IPS-20b (cell line): ENCODE measurements at regions not wholly inside any gene's neighbourhood (a gene's known extent, or its start where the extent isn't known, plus 50 kb on each side); places are given as distances from the start of the nearest gene placed in this dataset.

Experiments used
- H3K27ac ChIP-seq: one replicate; pipeline ENCODE4 v1.5.1; 2013; ENCODE audit warnings: low read length
- H3K27me3 ChIP-seq: 2 replicates; pipeline ENCODE4 v1.6.1; 2013; ENCODE audit warnings: mild to moderate bottlenecking, low read length, inconsistent platforms; ENCODE audit not compliant: insufficient read depth
- H3K36me3 ChIP-seq: 2 replicates; pipeline ENCODE4 v1.6.1; 2013; ENCODE audit warnings: low read depth, mild to moderate bottlenecking, inconsistent platforms, low read length, moderate library complexity; ENCODE audit not compliant: insufficient read depth
- H3K4me1 ChIP-seq: 2 replicates; pipeline ENCODE4 v1.6.1; 2013; ENCODE audit warnings: mild to moderate bottlenecking, control low read depth, inconsistent platforms, low read length, moderate library complexity; ENCODE audit not compliant: insufficient read depth
- H3K4me3 ChIP-seq: 2 replicates; pipeline ENCODE4 v1.5.1; 2013; ENCODE audit warnings: mild to moderate bottlenecking, low read length, inconsistent platforms
- H3K9ac ChIP-seq: 2 replicates; pipeline ENCODE4 v1.6.1; 2013; ENCODE audit warnings: low read depth, mild to moderate bottlenecking, inconsistent platforms, low read length, moderate library complexity
- H3K9me3 ChIP-seq: 2 replicates; pipeline ENCODE4 v1.6.1; 2013; ENCODE audit warnings: mild to moderate bottlenecking, low read depth, low read length, inconsistent platforms; ENCODE audit not compliant: insufficient read depth

- Histone ChIP-seq H3K27me3 (no peaks in the 10 kb centered on the region), H3K36me3 (no peaks in the 10 kb centered on the region), H3K4me1 (peaks cover 4% of the 10 kb centered on the region; the same call in 1 of the 2 replicates), H3K4me3 (no peak overlapping the region), H3K9me3 (no peaks in the 10 kb centered on the region), H3K27ac (no peak overlapping the region), H3K9ac (no peak overlapping the region)
These were observed 547.6 kb upstream of the WWC1 start for GRCh38 chr5:167743695-167744464.

GRCh38 chr5:167745868-167746267, 545.6 kb upstream of the WWC1 start:
- Histone ChIP-seq H3K4me3 (no peak overlapping the region), H3K36me3 (no peaks in the 10 kb centered on the region), H3K27ac (no peak overlapping the region), H3K9me3 (no peaks in the 10 kb centered on the region), H3K4me1 (peaks cover 2% of the 10 kb centered on the region; the same call in 1 of the 2 replicates), H3K9ac (no peak overlapping the region), H3K27me3 (no peaks in the 10 kb centered on the region)

GRCh38 chr5:167750586-167750985, 540.9 kb upstream of the WWC1 start:
- H3K4me1 ChIP-seq: peaks cover 8% of the 10 kb centered on the region; the same call in 1 of the 2 replicates
- no peaks in the 10 kb centered on the region for H3K36me3 ChIP-seq
- no peaks in the 10 kb centered on the region for H3K9me3 ChIP-seq
- H3K27me3 ChIP-seq: no peaks in the 10 kb centered on the region
- H3K4me3 ChIP-seq: no peak overlapping the region
- H3K9ac ChIP-seq: no peak overlapping the region
- no peak overlapping the region for H3K27ac ChIP-seq

GRCh38 chr5:167752936-167753335, 538.5 kb upstream of the WWC1 start:
- H3K9me3 ChIP-seq: no peaks in the 10 kb centered on the region
- no peak overlapping the region for H3K4me3 ChIP-seq
- H3K27ac ChIP-seq: no peak overlapping the region
- H3K4me1 ChIP-seq: peaks cover 9% of the 10 kb centered on the region; the same call in 1 of the 2 replicates
- no peak overlapping the region for H3K9ac ChIP-seq
- no peaks in the 10 kb centered on the region for H3K27me3 ChIP-seq
- H3K36me3 ChIP-seq: no peaks in the 10 kb centered on the region

- peaks cover 9% of the 10 kb centered on the region; the same call in 1 of the 2 replicates for H3K4me1 ChIP-seq
- no peak overlapping the region for H3K27ac ChIP-seq
- no peaks in the 10 kb centered on the region for H3K27me3 ChIP-seq
- H3K36me3 ChIP-seq: no peaks in the 10 kb centered on the region
- H3K4me3 ChIP-seq: no peak overlapping the region
- H3K9me3 ChIP-seq: no peaks in the 10 kb centered on the region
- no peak overlapping the region for H3K9ac ChIP-seq
These were observed 537.5 kb upstream of the WWC1 start for GRCh38 chr5:167753725-167754490.

- H3K27ac ChIP-seq: no peak overlapping the region
- no peaks in the 10 kb centered on the region for H3K27me3 ChIP-seq
- peaks cover 9% of the 10 kb centered on the region; the same call in 1 of the 2 replicates for H3K4me1 ChIP-seq
- no peaks in the 10 kb centered on the region for H3K36me3 ChIP-seq
- H3K4me3 ChIP-seq: no peak overlapping the region
- no peaks in the 10 kb centered on the region for H3K9me3 ChIP-seq
- H3K9ac ChIP-seq: no peak overlapping the region
These were observed 536.9 kb upstream of the WWC1 start for GRCh38 chr5:167754501-167755021.

- Histone ChIP-seq H3K9ac (no peak overlapping the region), H3K27me3 (no peaks in the 10 kb centered on the region), H3K4me1 (peaks cover 9% of the 10 kb centered on the region; the same call in 1 of the 2 replicates), H3K36me3 (no peaks in the 10 kb centered on the region), H3K27ac (no peak overlapping the region), H3K4me3 (no peak overlapping the region), H3K9me3 (no peaks in the 10 kb centered on the region)
These were observed 536.0 kb upstream of the WWC1 start for GRCh38 chr5:167755420-167755819.

GRCh38 chr5:167759057-167759821, 532.2 kb upstream of the WWC1 start:
- no peak overlapping the region for H3K4me3 ChIP-seq
- no peaks in the 10 kb centered on the region for H3K9me3 ChIP-seq
- H3K27ac ChIP-seq: no peak overlapping the region
- H3K36me3 ChIP-seq: no peaks in the 10 kb centered on the region
- H3K4me1 ChIP-seq: peaks cover 11% of the 10 kb centered on the region; the same call in 1 of the 2 replicates
- no peaks in the 10 kb centered on the region for H3K27me3 ChIP-seq
- H3K9ac ChIP-seq: no peak overlapping the region

- Histone ChIP-seq H3K4me1 (peaks cover 21% of the 10 kb centered on the region), H3K4me3 (no peak overlapping the region), H3K9ac (no peak overlapping the region), H3K36me3 (no peaks in the 10 kb centered on the region), H3K9me3 (no peaks in the 10 kb centered on the region), H3K27me3 (no peaks in the 10 kb centered on the region), H3K27ac (no peak overlapping the region)
These were observed 527.7 kb upstream of the WWC1 start for GRCh38 chr5:167763772-167764171.

- H3K9ac ChIP-seq: no peak overlapping the region
- H3K4me1 ChIP-seq: peaks cover 21% of the 10 kb centered on the region
- H3K27me3 ChIP-seq: no peaks in the 10 kb centered on the region
- H3K27ac ChIP-seq: no peak overlapping the region
- no peaks in the 10 kb centered on the region for H3K9me3 ChIP-seq
- H3K36me3 ChIP-seq: no peaks in the 10 kb centered on the region
- no peak overlapping the region for H3K4me3 ChIP-seq
These were observed 526.7 kb upstream of the WWC1 start for GRCh38 chr5:167764641-167765289.

GRCh38 chr5:167765352-167765751, 526.1 kb upstream of the WWC1 start:
- H3K27me3 ChIP-seq: no peaks in the 10 kb centered on the region
- peaks cover 21% of the 10 kb centered on the region for H3K4me1 ChIP-seq
- no peak overlapping the region for H3K4me3 ChIP-seq
- no peaks in the 10 kb centered on the region for H3K36me3 ChIP-seq
- H3K9me3 ChIP-seq: no peaks in the 10 kb centered on the region
- no peak overlapping the region for H3K27ac ChIP-seq
- no peak overlapping the region for H3K9ac ChIP-seq
